GM18868 (cell line): ENCODE measurements at regions not wholly inside any gene's neighbourhood (a gene's known extent, or its start where the extent isn't known, plus 50 kb on each side); places are given as distances from the start of the nearest gene placed in this dataset.

Experiments used
- ATAC-seq: cut with Tn5 transposase; IDR thresholded peaks from one replicate; pipeline ENCODE4 v1.9.1; 2021; ENCODE audit warnings: mild to moderate bottlenecking, moderate library complexity; ENCODE audit not compliant: unreplicated experiment

DNA sequence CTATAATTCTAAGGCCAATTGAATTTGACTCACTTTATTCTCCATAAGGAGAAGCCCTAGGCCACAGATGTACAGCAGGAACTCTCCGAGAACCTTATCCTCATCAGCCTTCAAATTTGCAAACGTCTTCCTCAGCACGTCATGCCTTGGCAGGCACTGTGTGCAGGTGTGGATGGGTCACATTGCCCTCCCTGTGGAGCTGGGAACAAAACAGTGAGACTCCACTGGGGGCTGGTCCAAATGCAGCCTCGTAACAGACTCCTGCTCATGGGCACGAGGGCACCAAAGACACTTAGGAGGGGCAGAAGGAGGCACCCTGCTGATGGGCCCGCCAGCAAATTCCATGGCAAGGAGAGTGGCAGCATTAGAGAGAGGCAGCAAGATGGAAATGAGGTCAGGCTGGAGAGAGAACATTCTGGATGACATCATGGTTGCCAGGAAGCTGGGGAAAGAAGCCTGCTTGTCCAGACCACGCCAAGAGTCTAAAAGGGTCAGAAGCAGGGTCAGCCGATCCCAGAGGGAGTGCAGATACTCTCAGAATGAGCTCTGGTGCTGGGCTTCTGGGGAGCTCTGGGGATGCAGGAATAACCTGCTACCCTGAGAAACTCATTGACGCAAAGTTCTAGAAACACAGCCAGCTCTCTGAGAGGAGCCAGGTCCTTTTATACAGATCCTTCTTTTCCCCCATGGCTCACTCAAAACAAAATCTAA lies 242.2 kb downstream of the B3GLCT start:
- no peak for ATAC-seq

DNA sequence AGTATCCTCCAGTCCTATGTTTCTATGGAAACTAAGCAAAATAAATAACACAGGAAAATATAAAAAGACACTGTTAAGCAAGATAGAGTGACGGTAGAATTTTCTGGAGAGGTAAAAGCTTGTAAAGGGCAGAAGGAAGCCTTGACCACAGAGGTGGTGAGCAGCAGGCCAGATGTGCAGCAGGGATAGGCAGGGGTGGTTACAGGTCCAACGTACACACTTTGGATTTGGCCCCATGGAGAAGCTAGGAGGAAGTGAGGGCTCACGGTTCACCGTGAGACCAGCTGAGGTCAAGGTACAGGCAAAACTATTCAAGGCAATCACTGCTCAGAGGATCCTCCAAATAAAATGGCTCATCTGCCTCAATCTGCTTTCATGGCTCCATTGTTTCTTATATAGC lies 242.8 kb downstream of the B3GLCT start:
- ATAC-seq, result no peak

DNA sequence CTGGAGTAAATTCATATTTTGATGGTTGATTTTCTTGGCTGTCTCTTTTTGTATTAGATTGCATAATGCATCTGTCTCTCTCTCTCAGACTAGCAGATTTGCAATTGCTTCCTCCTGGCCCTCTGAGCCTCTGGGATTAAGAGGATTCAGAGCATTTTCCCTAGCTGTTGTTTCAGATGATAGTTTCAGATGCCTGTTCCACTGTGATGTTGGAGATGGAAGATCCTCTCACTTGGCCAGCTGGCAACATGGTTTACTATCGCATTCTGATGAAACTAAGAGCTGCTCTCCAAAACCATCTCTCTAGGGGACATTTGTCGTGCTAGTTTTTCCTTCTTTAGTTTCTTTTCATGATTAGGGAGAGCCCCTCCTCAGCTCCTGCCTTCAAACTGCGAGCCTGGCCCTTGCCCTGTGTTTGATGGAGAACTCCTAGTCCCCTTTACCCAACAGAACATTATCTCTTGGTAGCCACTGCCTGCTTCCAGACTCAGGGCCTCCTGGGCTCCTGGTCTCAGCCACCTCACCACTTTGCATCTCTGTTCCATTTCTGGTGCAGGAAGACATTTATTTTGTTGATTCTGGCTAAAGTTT lies 244.6 kb downstream of the B3GLCT start:
- no peak for ATAC-seq

DNA sequence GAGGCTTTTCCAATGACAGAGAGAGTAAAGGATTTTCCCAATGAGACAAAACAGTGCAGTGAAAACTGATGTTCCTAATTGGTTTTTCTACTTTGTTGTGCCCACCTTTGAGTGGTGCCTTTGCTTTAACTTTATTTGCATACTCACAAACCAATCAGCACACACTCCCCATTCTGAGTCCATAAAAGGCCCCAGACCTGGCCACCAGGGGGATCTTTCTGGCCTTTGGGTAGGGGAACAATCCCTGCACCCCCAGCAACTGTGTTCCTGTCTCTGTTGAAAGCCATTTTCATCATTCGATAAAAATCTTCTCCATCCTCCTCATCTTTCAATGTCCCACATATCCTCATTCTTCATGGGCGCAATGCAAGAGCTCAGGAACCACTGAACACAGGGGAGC lies 252.8 kb downstream of the B3GLCT start:
- ATAC-seq, result no peak

DNA sequence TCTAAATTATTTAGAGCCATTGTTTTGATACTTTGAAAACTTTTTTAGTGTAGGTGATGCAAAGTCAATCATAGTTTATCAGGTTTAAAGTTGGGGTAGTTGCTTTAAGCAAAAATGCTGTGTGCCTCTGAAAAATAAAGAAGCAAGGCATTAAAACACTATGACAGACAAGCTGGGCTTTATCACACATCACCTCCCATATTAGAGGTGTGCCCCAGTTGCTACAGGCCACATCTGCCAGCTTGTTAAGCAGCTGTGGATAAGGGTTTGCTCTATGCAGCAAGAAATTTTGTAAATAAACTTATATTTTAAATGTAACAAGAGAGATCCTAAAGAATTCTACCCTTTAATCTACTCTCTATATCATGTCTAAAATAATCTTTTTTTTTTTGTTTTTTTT lies 255.8 kb downstream of the B3GLCT start:
- ATAC-seq, result no peak

DNA sequence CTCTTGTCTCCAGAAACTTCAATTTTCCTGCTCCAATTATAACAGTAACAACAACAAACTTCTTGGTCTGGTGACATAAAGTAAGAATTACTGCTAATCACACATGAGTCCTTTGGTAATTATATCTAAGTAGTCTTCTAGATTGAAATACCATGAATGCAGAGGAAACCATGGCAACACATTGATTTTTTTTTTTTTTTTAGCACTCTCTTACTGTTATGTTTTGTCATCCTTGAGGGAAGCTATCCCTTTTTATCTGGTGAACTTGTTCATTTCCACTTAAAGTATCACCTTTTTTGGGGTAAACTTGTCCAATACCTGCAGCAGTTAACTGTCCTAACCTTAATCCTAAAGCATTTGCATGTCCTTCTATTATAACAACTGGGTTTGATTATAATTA lies 256.3 kb downstream of the B3GLCT start:
- no peak for ATAC-seq

DNA sequence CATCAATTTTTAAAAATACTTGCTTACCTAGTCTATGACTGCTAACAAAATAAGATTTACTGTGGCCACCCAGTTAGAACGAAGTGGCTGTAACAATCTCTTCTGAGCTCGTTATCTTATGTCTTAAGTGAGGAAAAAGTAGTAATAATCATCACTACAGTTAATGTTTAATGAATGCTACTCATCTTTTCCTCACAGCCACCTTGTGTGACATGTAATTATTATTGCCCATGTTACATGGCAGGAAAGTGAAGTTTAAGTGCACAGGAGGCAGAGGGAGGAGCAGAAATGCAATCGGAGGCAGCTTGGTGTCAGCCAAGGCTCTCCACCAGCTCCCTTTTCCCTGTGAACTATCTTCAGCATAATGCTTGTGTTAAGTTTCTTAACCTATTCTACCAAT lies 260.3 kb downstream of the B3GLCT start:
- ATAC-seq, result no peak

DNA sequence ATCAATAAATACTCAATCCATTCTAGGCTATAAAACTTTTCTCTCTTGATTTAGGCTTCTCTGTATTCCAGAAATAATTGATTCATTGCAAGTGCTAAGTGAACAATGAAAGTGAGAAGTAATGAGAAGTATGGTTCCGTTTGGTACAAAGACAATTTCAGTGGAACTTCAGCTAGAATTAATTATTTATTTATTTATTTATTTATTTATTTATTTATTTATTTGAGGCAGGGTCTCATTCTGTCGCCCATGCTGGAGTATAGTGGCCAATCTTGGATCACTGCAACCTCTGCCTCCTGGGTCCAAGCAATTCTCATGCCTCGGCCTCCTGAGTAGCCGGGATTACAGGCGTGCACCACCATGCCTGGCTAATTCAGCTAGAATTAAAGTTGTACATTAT lies 262.1 kb downstream of the B3GLCT start:
- no peak for ATAC-seq

DNA sequence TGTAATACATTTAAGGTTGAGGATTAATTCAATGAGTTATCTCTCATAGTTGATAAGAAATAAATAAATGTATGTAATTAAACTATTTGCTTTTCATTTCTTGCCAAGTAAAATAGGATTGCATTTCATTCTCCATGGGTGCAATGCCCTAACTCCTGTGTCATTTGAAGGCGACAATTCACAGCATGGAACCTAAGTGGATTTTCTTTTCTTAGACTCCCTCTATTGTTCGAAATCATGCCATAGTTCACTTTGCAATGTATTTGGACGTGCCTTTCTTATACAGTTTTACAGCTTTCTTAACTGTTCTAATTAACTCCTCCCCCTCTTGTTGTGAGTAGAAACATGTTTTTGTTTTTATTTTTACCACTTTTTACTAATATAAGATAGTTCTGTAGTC lies 263.0 kb downstream of the B3GLCT start:
- ATAC-seq, result no peak

DNA sequence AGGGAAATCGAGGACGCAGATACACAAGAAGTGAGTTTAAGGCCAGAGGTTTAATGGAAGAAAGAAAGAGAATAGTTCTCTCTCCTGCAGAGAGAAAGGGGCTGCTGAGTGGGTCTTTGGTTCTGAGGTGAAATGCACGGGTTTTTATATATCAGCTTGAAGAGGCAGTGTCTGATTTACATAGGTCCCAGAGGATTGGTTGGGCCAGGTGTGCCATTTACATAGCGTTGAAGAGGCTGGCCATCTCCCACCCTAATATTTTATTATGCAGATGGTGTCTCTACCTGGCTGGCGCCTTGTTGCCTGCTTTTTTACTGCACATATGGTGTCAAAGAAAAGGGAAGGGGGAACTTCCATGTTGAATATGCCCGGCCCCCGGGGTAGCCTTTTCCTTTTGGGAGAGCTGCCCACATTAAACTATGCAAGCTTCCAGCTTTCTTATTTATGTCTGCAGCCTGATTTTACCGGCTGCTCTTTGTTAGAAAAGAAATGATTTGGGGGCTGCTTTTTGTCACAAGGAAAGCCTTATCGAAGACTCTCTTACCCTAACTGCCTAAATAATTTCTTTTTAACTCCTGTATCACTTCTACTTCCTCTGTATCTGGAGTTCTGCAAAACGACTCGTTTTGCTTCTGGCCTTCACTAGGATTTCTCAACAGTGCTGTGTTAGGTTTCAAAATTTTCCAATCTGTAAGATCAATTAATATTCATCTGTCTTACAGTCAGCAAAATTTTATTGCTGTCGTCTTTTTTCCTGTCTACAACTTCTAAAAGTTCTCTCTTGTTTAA lies 268.5 kb downstream of the B3GLCT start:
- no peak for ATAC-seq

DNA sequence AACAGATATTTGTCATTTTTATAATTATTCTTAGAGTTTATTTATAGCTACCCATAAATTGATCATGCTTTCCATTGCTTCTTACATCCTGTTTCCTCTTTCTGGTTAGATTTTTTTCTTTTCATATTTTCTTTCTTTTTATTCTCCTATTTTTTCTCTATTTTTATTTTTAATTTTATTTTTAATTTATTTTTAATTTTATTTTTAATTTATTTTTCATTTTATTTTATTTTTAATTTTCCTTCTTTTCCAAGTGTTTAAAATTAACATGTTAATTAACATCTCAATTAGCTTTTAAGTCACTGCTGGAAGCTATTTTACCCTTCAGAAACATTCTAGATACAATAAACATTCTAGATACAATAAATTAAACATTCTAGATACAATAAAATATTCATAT lies 269.6 kb downstream of the B3GLCT start:
- ATAC-seq, result no peak

DNA sequence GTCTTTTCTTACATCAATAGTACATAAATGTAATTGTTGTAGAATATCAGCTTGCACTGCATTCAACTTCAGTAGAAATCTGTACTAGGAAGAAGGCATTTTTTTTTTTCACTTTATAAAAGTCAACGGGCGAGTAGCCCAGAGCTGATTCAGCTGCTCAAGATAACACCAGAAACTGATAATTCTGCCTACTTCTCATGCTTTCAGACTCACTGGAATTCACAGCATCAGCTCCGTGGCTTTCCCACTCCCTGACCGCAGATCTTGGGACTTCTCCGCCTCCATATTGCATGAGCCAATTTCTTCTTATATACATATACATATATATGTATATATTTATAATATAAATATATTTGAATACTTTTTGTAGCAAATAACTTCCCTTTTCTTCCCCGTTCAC lies 263.1 kb upstream of the RXFP2 start:
- no peak for ATAC-seq

DNA sequence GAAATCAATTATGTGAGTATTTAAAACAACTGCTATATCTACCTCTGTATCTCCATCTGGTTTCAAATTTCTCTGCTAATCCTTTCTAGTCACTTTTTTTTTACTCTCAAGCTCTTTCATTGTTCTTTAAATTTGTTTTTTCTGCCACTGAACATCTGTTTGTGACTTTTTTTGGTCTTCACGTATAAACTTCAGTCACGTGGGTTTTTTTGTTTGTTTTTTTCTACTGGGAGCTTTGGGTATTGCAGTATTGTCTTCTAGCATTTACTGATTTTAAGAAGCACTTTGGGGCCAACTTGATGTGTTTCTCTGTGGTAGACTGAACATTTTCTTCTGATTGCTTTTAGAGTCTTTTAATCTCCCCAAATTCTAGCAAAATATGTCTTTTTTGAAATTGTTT lies 262.6 kb upstream of the RXFP2 start:
- no peak for ATAC-seq

DNA sequence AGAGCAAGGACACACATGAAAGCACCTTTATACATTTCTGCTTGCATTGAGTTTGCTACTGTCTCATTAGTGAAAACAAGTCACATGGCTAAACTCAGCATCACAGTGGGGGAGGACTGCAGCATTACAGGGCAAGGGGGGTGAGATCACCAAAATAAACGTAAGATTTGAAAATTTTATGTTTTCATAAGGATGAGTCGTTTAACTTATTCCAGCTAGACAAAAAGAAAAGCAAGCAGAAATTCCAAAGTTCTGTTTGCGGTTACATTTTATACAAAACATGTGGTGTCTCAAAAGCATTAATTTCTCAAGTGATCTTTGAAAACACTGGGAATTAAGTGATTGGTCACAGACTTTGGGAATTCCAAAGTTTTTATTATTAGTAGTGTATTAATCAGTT lies 261.4 kb upstream of the RXFP2 start:
- ATAC-seq, result no peak

DNA sequence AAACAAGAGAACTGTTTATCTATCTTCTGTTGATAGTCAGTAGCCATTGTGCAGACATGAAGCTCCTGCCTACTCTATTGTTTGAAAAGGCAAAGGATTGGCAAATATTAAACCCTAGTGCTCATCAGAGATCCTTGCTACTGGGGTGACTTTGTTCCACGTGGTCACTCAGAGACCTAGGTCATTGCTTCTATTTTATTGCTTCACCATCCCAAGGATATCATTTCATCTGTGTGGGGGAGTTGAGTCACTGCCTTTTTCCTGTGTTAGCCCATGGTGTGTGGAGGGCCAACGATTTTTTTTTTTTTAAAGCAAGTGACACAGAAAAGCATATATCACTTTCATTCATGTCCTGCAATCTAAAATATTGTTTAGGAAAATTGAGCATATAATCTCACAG lies 254.1 kb upstream of the RXFP2 start:
- ATAC-seq, result no peak

DNA sequence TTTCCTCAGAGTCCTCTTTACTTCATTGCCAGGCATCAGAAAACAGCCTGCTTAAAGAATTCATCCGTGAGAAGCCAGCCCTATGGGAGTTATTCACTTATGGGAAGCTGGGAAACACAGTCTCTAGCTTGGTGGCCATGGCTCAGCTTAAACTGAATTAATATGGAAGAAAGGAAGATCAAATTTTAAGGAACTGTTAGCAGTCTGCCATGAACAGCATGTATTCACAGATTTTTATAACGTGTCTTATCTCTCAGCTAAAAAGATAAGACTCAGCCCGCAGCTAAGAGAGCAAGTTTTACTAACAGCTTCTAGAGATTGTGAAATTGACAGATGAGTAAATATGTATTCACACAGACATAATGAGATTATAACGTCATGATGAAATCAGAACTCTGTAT lies 253.7 kb upstream of the RXFP2 start:
- ATAC-seq, result no peak

DNA sequence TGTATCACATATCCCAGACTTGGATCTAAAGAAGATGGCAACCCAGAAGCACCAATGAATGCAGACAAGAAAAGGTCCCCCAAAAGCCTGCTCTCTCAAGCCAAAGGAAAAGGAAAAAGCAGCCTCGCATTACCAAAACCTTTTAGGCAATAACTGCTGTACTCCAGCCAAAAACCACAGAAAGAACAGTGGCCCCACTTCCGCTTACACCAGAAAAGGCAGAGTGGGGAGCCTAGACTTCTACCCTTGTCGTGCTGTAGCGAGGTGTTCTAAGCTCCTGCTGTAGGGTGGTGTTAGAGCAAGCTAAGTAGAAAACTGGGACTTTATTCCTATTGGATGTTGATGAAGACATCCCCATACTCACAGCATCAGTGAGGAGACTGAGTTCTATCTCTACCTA lies 244.0 kb upstream of the RXFP2 start:
- ATAC-seq, result no peak

DNA sequence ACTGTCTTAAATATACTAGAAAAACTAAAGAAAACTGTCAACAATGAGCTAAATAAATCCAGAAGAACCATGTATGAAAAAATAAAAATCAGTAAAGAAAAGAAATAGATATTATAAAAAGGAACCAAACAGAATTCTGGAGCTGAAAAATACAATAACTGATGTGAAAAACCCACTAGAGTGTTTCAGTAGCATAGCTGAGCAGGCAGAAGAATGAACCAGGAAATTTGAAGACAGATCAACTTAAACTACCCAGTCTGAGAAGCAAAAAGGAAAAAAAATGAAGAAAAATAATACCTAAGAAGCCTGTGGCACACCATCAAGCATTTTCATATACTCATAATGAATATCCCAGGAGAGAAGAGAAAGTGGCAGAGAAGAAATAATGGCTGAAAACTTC lies 240.1 kb upstream of the RXFP2 start:
- ATAC-seq, result no peak

DNA sequence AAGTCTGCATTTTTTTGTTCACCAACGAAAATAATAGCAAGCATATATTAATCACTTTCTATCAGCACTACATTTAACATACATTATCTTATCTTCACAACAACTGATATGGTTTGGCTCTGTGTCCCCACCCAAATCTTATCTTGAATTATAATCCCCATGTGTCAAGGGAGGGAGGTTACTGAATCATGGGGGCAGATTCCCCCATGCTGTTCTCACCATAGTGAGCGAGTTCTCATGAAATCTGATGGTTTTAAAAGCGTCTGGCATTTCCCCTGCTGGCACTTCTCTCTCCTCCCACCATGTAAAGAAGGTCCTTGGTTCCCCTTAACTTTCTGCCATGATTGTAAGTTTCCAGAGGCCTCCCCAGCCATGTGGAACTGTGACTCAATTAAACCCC lies 235.7 kb upstream of the RXFP2 start:
- no peak for ATAC-seq

DNA sequence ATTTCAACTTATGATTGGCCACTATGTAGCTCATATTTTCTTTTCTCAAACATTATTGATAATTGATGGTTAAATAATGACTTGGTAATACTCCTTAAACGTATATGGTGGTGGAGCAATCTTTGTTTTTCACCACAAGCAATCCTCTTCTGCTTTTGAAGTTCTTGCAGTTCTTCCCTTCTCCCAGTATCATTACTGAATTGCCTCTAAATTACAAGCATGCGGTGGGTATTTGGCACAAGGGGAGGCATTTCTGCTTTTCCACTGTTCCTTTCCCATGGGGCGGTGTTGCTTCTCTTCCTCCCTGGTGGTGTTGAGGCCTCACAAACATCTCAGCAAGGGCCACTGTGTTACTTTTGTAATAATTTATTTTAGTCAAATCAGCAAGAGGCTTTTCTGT lies 234.4 kb upstream of the RXFP2 start:
- no peak for ATAC-seq

DNA sequence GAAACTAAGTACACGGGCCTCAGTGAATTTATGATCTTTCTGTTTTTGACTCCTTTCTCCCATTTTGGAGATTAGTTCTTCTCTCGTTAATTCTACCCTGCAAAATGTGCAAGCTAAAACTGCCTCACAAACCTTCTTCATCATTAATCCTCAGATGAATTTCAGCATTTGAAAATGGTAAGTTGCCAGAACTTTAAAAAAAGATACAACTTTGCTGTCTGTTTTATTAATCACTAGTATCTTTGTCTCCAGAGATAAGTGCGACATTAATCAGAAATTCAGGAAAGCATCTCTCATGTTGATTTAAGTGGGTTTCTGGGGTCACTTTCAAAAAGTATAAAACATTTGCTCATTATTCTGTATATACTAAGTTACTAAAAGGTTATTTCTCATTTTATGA lies 227.0 kb upstream of the RXFP2 start:
- ATAC-seq, result no peak

DNA sequence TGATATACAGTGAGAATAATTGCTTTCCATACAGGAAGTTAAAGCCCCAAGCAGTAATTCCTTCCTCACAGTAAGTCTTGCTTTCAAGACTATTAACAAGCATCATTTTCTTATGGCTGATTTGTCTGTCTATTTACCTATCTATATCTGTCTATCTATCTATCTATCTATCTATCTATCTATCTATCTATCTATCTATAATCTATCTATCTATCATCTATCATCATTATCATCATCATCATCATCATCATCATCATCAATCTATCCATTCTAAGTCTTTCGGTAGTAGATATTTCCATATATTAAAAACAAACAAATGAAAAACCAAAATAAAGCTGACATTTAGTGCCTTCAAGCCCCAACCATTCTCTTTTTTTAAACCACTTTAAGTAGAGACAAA lies 224.4 kb upstream of the RXFP2 start:
- no peak for ATAC-seq
